ENCODE measurements at regions not wholly inside any gene's neighbourhood (a gene's known extent, or its start where the extent isn't known, plus 50 kb on each side); places are given as distances from the start of the nearest gene placed in this dataset.

DNA sequence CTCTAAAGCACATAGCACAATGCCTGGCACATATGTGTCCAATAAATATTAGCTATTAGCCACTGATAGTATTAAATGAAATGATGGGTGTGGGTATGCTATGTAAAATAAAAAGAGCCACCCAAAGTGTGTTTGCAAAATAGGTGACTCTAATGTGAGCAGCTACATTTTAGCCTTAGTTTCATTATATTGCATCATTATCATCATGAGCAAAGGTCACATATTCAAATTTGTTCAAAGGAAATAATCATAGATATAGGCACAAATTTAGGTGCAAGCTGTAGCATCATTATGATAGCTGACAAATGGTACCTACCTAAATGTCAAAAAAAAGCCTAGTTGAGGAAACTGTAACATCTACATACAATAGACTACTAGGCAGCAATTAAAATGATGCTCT, 373.9 kb upstream of the FGF13 start:
- H3K27ac ChIP-seq (ENCODE audit: insufficient read length, low read depth, low read length): no peak overlapping the region
- DNase-seq: no peak
- H3K9me3 ChIP-seq (ENCODE audit: control insufficient read depth, low read depth, low read length): no peaks in the 10 kb centered on the region
- peaks cover 0 to 17% of the 10 kb centered on the region in 2 experiments; a peak in 3 of 5 replicates for H3K9me3 Mint-ChIP-seq
- H2AK5ac ChIP-seq (ENCODE audit: insufficient read length, low read length): no peak overlapping the region
- H3T11ph ChIP-seq (ENCODE audit: low read length): no peak overlapping the region
- no peak overlapping the region for H2BK12ac ChIP-seq (ENCODE audit: insufficient read length, low read depth, low read length)
- no peaks in the 10 kb centered on the region for H3K36me3 Mint-ChIP-seq (ENCODE audit: insufficient read depth in 1 of 3, low read depth in 3 of 3)
- TF ChIP-seq, protein P1, sequence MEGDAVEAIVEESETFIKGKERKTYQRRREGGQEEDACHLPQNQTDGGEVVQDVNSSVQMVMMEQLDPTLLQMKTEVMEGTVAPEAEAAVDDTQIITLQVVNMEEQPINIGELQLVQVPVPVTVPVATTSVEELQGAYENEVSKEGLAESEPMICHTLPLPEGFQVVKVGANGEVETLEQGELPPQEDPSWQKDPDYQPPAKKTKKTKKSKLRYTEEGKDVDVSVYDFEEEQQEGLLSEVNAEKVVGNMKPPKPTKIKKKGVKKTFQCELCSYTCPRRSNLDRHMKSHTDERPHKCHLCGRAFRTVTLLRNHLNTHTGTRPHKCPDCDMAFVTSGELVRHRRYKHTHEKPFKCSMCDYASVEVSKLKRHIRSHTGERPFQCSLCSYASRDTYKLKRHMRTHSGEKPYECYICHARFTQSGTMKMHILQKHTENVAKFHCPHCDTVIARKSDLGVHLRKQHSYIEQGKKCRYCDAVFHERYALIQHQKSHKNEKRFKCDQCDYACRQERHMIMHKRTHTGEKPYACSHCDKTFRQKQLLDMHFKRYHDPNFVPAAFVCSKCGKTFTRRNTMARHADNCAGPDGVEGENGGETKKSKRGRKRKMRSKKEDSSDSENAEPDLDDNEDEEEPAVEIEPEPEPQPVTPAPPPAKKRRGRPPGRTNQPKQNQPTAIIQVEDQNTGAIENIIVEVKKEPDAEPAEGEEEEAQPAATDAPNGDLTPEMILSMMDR (conservative IDR thresholded peaks at IDR 0.05): no peak
- H4K20me1 ChIP-seq (ENCODE audit: control insufficient read depth, insufficient read depth, insufficient read length): no peaks in the 10 kb centered on the region
- H2AFZ ChIP-seq (ENCODE audit: low read length): no peak overlapping the region
- H3K23ac ChIP-seq (ENCODE audit: insufficient read length, low read depth, low read length): no peak overlapping the region
- no peak overlapping the region for H3K14ac ChIP-seq (ENCODE audit: insufficient read depth, low read length)
- H3K23me2 ChIP-seq (ENCODE audit: insufficient read length, low read depth, low read length, poor library complexity, severe bottlenecking): no peaks in the 10 kb centered on the region
- H3K4ac ChIP-seq (ENCODE audit: low read depth, low read length): no peak overlapping the region
- H3K9ac ChIP-seq (ENCODE audit: extremely low read depth, insufficient read length, low read length): no peak overlapping the region
- H4K5ac ChIP-seq (ENCODE audit: insufficient read length, low read depth, low read length): no peak overlapping the region
- no peak overlapping the region for H3K56ac ChIP-seq (ENCODE audit: insufficient read length, low read depth, low read length)
- H4K8ac ChIP-seq (replicated peaks; ENCODE audit: insufficient read length, low read depth, low read length): no peak overlapping the region
- H3K79me2 ChIP-seq (ENCODE audit: insufficient read depth, low read length): no peaks in the 10 kb centered on the region
- H3K27ac Mint-ChIP-seq: no peak overlapping the region
- no peak overlapping the region for H2BK120ac ChIP-seq (ENCODE audit: low read depth, low read length, poor library complexity, severe bottlenecking)
- H3K4me1 Mint-ChIP-seq: no peaks in the 10 kb centered on the region
- no peak overlapping the region for H3K4me3 Mint-ChIP-seq
- H2BK5ac ChIP-seq (ENCODE audit: insufficient read length, low read length): no peak overlapping the region
- no peak overlapping the region for H2BK15ac ChIP-seq (ENCODE audit: low read depth, low read length)
- H3K18ac ChIP-seq (ENCODE audit: insufficient read length, low read depth, low read length): no peak overlapping the region
- H4K91ac ChIP-seq (ENCODE audit: insufficient read length, low read depth, low read length): no peak overlapping the region
- H2BK20ac ChIP-seq (ENCODE audit: low read depth, low read length, poor library complexity, severe bottlenecking): no peak overlapping the region
- no peaks in the 10 kb centered on the region for H3K4me1 ChIP-seq (ENCODE audit: insufficient read depth, low read length)
- no peak overlapping the region for H3K4me2 ChIP-seq (ENCODE audit: insufficient read depth, insufficient read length, low read length)
- H3K79me1 ChIP-seq (ENCODE audit: insufficient read depth, low read depth, low read length, poor library complexity, severe bottlenecking): no peaks in the 10 kb centered on the region
- no peaks in the 10 kb centered on the region for H3K27me3 Mint-ChIP-seq (ENCODE audit: low read depth)
- H3K27me3 ChIP-seq (ENCODE audit: insufficient read depth, low read length): no peaks in the 10 kb centered on the region
